H1 (cell line): ENCODE measurements at regions not wholly inside any gene's neighbourhood (a gene's known extent, or its start where the extent isn't known, plus 50 kb on each side); places are given as distances from the start of the nearest gene placed in this dataset.

Source experiments
- CTCF ChIA-PET: fragments of 300-600 bp; sonication (Branson Sonifier 250); formaldehyde crosslinking; loops from one replicate; lab custom pipeline; 2021; ENCODE audit not compliant: partially characterized antibody; lab: Charles Lee
- POLR2A ChIA-PET: fragments of 300-600 bp; sonication (Branson Sonifier 250); formaldehyde crosslinking; loops from one replicate; lab custom pipeline; 2021; ENCODE audit warnings: inconsistent platforms; ENCODE audit not compliant: partially characterized antibody; lab: Charles Lee
- DNase-seq, 2 experiments: peaks; one replicate each; pipeline versions ENCODE4 v3.0.0 to v3.0.0-alpha.2; 2010 to 2022; ENCODE audit warnings: low spot score in 2 of 2, low read depth in 1 of 2, mixed read lengths in 1 of 2
- FAIRE-seq: peaks from 2 replicates; lab custom pipeline; 2011; peaks lifted over from hg19 to GRCh38; lab: Jason Lieb, UNC
- H2AFZ ChIP-seq: 2 replicates; pipeline ENCODE4 v1.8.1; 2012; ENCODE audit warnings: low read length, inconsistent platforms
- H2AK5ac ChIP-seq: 2 replicates; pipeline ENCODE4 v1.6.1; 2013; ENCODE audit warnings: low read depth, low read length
- H2BK120ac ChIP-seq: replicated peaks from 2 replicates; pipeline ENCODE3; 2013; ENCODE audit warnings: low read depth, low read length, inconsistent platforms
- H2BK12ac ChIP-seq: 2 replicates; pipeline ENCODE4 v1.6.1; 2013; ENCODE audit warnings: low read depth, low read length
- H2BK15ac ChIP-seq: 2 replicates; pipeline ENCODE4 v1.6.1; 2013; ENCODE audit warnings: low read length
- H2BK20ac ChIP-seq: 2 replicates; pipeline ENCODE4 v1.6.1; 2013; ENCODE audit warnings: low read length
- H2BK5ac ChIP-seq: 2 replicates; pipeline ENCODE4 v1.6.1; 2013; ENCODE audit warnings: low read depth, low read length
- H3K14ac ChIP-seq: 2 replicates; pipeline ENCODE4 v1.6.1; 2013; ENCODE audit warnings: inconsistent platforms; ENCODE audit not compliant: insufficient read length
- H3K18ac ChIP-seq: 2 replicates; pipeline ENCODE4 v1.6.1; 2013; ENCODE audit warnings: low read length; ENCODE audit errors: extremely low read depth
- H3K23ac ChIP-seq: 2 replicates; pipeline ENCODE4 v1.6.1; 2013; ENCODE audit warnings: inconsistent platforms; ENCODE audit not compliant: insufficient read length
- H3K23me2 ChIP-seq: 2 replicates; pipeline ENCODE4 v1.6.1; 2013; ENCODE audit warnings: low read depth, low read length
- H3K27ac ChIP-seq: 2 replicates; pipeline ENCODE4 v1.6.1; 2011; ENCODE audit warnings: low read depth, low read length, inconsistent platforms
- H3K27me3 ChIP-seq, 4 experiments: replicated peaks in 1 of 4; 1 replicate in 1 of 4; 2 replicates in 3 of 4; pipeline versions ENCODE4 v1.6.1 to v1.8.1; 2011 to 2013; ENCODE audit warnings: low read length in 3 of 4, mild to moderate bottlenecking in 3 of 4, inconsistent platforms in 2 of 4, mixed read lengths in 2 of 4, moderate library complexity in 1 of 4; ENCODE audit not compliant: control insufficient read depth in 3 of 4, insufficient read depth in 3 of 4; ENCODE audit errors: extremely low read depth in 1 of 4
- H3K36me3 ChIP-seq, 4 experiments: 2 replicates each; pipeline versions ENCODE4 v1.6.1 to v1.8.1; 2011 to 2013; ENCODE audit warnings: mild to moderate bottlenecking in 4 of 4, low read length in 3 of 4, moderate library complexity in 2 of 4, control low read depth in 1 of 4, inconsistent platforms in 1 of 4; ENCODE audit not compliant: insufficient read depth in 4 of 4, control insufficient read depth in 2 of 4
- H3K4ac ChIP-seq: replicated peaks from 2 replicates; pipeline ENCODE3; 2013; ENCODE audit warnings: low read length, low read depth, mixed read lengths, inconsistent platforms; ENCODE audit not compliant: insufficient read length
- H3K4me1 ChIP-seq, 4 experiments: replicated peaks in 1 of 4; 1 replicate in 1 of 4; 2 replicates in 3 of 4; pipeline versions ENCODE4 v1.6.1 to v1.8.1; 2011 to 2013; ENCODE audit warnings: low read length in 3 of 4, inconsistent platforms in 2 of 4, mixed read lengths in 1 of 4; ENCODE audit not compliant: insufficient read depth in 4 of 4, control insufficient read depth in 3 of 4
- H3K4me2 ChIP-seq, 2 experiments: 2 replicates each; pipeline versions ENCODE4 v1.6.1 to v1.8.1; 2011 to 2013; ENCODE audit warnings: low read depth in 2 of 2, low read length in 2 of 2, control low read depth in 1 of 2, inconsistent platforms in 1 of 2, mild to moderate bottlenecking in 1 of 2; ENCODE audit not compliant: insufficient read depth in 1 of 2
- H3K4me3 ChIP-seq, 4 experiments: fragments of 200-600, 300-600 bp in 1 of 4; sonication (generic), shearing (Covaris generic), sonication (Bioruptor Twin) in 1 of 4; 2 replicates each; pipeline versions ENCODE4 v1.5.1 to v1.8.1; 2011 to 2016; ENCODE audit warnings: low read length in 4 of 4, low read depth in 3 of 4, control low read depth in 2 of 4, inconsistent platforms in 2 of 4, mild to moderate bottlenecking in 2 of 4, mixed read lengths in 1 of 4, moderate library complexity in 1 of 4; ENCODE audit not compliant: insufficient read depth in 2 of 4; ENCODE audit errors: extremely low read depth in 1 of 4
- H3K56ac ChIP-seq: replicated peaks from 2 replicates; pipeline ENCODE3; 2013; ENCODE audit warnings: low read depth, mild to moderate bottlenecking, mixed read lengths, low read length, inconsistent platforms; ENCODE audit not compliant: insufficient read length
- H3K79me1 ChIP-seq: 2 replicates; pipeline ENCODE4 v1.6.1; 2013; ENCODE audit warnings: low read depth, low read length, control low read depth
- H3K79me2 ChIP-seq, 2 experiments: 2 replicates each; pipeline versions ENCODE4 v1.6.1 to v1.8.1; 2012 to 2013; ENCODE audit warnings: low read length in 2 of 2, mild to moderate bottlenecking in 2 of 2, inconsistent platforms in 1 of 2; ENCODE audit not compliant: insufficient read depth in 2 of 2, control insufficient read depth in 1 of 2
- H3K9ac ChIP-seq, 4 experiments: replicated peaks in 1 of 4; 1 replicate in 1 of 4; 2 replicates in 3 of 4; pipeline versions ENCODE4 v1.6.1 to v1.8.1; 2011 to 2013; ENCODE audit warnings: low read depth in 3 of 4, low read length in 3 of 4, control low read depth in 2 of 4, mild to moderate bottlenecking in 2 of 4, moderate library complexity in 2 of 4, inconsistent platforms in 1 of 4; ENCODE audit errors: extremely low read depth in 1 of 4
- H3K9me3 ChIP-seq, 2 experiments: 2 replicates each; pipeline versions ENCODE4 v1.6.1 to v1.8.1; 2012 to 2013; ENCODE audit warnings: mild to moderate bottlenecking in 2 of 2, moderate library complexity in 2 of 2, control low read depth in 1 of 2, inconsistent platforms in 1 of 2, low read depth in 1 of 2, low read length in 1 of 2, mixed read lengths in 1 of 2; ENCODE audit not compliant: insufficient read depth in 2 of 2
- H4K20me1 ChIP-seq, 2 experiments: replicated peaks in 1 of 2; 2 replicates each; pipeline versions ENCODE3 to v1.8.1; 2011 to 2013; ENCODE audit warnings: inconsistent platforms in 2 of 2, low read length in 2 of 2, mild to moderate bottlenecking in 1 of 2; ENCODE audit not compliant: insufficient read depth in 2 of 2, control insufficient read depth in 1 of 2
- H4K5ac ChIP-seq: 2 replicates; pipeline ENCODE4 v1.6.1; 2013; ENCODE audit warnings: low read length, low read depth, mixed read lengths, inconsistent platforms; ENCODE audit not compliant: insufficient read length
- H4K8ac ChIP-seq: 2 replicates; pipeline ENCODE4 v1.8.0; 2013; ENCODE audit warnings: mild to moderate bottlenecking, moderate library complexity, low read length, inconsistent platforms; ENCODE audit not compliant: insufficient read depth; ENCODE audit errors: extremely low read depth
- H4K91ac ChIP-seq: replicated peaks from 2 replicates; pipeline ENCODE3; 2013; ENCODE audit warnings: low read length, mixed read lengths, inconsistent platforms; ENCODE audit not compliant: insufficient read length
- BRCA1 ChIP-seq: IDR thresholded peaks from 2 replicates; pipeline ENCODE4 v1.6.1; 2012; ENCODE audit warnings: low read depth, low read length, improper control_type of control experiment
- CEBPB ChIP-seq: IDR thresholded peaks from 2 replicates; pipeline ENCODE4 v1.6.1; 2012; ENCODE audit warnings: low read depth, low read length
- CHD1 ChIP-seq: IDR thresholded peaks from 2 replicates; pipeline ENCODE4 v1.6.1; 2012; ENCODE audit warnings: low read depth, low read length, improper control_type of control experiment
- CREB1 ChIP-seq: IDR thresholded peaks from 2 replicates; pipeline ENCODE4 v1.6.1; 2012; ENCODE audit warnings: inconsistent platforms
- E2F6 ChIP-seq: IDR thresholded peaks from 2 replicates; pipeline ENCODE4 v1.6.1; 2012; ENCODE audit warnings: inconsistent platforms
- JUN ChIP-seq: IDR thresholded peaks from 2 replicates; pipeline ENCODE4 v1.6.1; 2011; ENCODE audit warnings: low read depth, mild to moderate bottlenecking, improper control_type of control experiment, low read length
- KDM4A ChIP-seq: IDR thresholded peaks from one replicate; pipeline ENCODE4 v1.7.1; 2012; ENCODE audit warnings: low read depth, mild to moderate bottlenecking, moderate library complexity, low read length, inconsistent platforms; ENCODE audit not compliant: severe bottlenecking
- RNF2 ChIP-seq: fragments of 200-900, 300-1000 bp; sonication (generic); IDR thresholded peaks from 2 replicates; pipeline ENCODE4 v1.7.1; 2016; ENCODE audit warnings: borderline replicate concordance, low read depth, mild to moderate bottlenecking, antibody characterized with exemption, low read length; ENCODE audit not compliant: poor library complexity, severe bottlenecking; ENCODE audit errors: missing control alignments
- RXRA ChIP-seq: IDR thresholded peaks from 2 replicates; pipeline ENCODE4 v1.6.1; 2011; ENCODE audit warnings: low read depth, mild to moderate bottlenecking, low read length, moderate library complexity; ENCODE audit not compliant: insufficient read depth
- SIN3A ChIP-seq, 2 experiments: IDR thresholded peaks in 1 of 2; conservative IDR thresholded peaks in 1 of 2; 2 replicates each; pipeline ENCODE4 v1.6.1; 2011 to 2012; ENCODE audit warnings: low read length in 2 of 2, improper control_type of control experiment in 1 of 2, low read depth in 1 of 2, mild to moderate bottlenecking in 1 of 2
- SP2 ChIP-seq: IDR thresholded peaks from 2 replicates; pipeline ENCODE4 v1.6.1; 2012; ENCODE audit warnings: mild to moderate bottlenecking, low read length, inconsistent platforms
- SRF ChIP-seq: IDR thresholded peaks from 2 replicates; pipeline ENCODE4 v1.6.1; 2011; ENCODE audit warnings: mild to moderate bottlenecking, low read depth, low read length, moderate library complexity
- TCF12 ChIP-seq: IDR thresholded peaks from 2 replicates; pipeline ENCODE4 v1.6.1; 2011; ENCODE audit warnings: low read depth, mild to moderate bottlenecking, low read length
- YY1 ChIP-seq: IDR thresholded peaks from 2 replicates; pipeline ENCODE4 v1.6.1; 2011; ENCODE audit warnings: low read depth, mild to moderate bottlenecking, low read length
- ZNF274 ChIP-seq: IDR thresholded peaks from 2 replicates; pipeline ENCODE4 v1.7.0; 2012; ENCODE audit warnings: low read length, borderline replicate concordance; ENCODE audit errors: extremely low read depth
- WGBS, 2 experiments: shearing (Covaris generic) in 1 of 2; methylation state at CpG; one replicate each; pipeline versions ENCODE4 v1.1.6 to v1.1.7; 2013 to 2015; ENCODE audit warnings: low lambda C conversion rate in 2 of 2, mixed read lengths in 2 of 2, inconsistent platforms in 1 of 2, low coverage in 1 of 2, missing lambda C conversion rate in 1 of 2; ENCODE audit not compliant: insufficient replicate concordance in 2 of 2, insufficient coverage in 1 of 2, insufficient read length in 1 of 2; ENCODE audit errors: extremely low coverage in 1 of 2, missing lambda C conversion rate in 1 of 2; 5-methylcytosine and 5-hydroxymethylcytosine counted together

GRCh38 chr16:13571036-13571435 is 348.9 kb upstream of the ERCC4 start:
- H4K91ac ChIP-seq = no peak overlapping the region
- FAIRE-seq (no peak), DNase-seq (no peak)
- CTCF ChIA-PET = interaction anchor here (0.9 kb wide), 1 partner anchor 196 kb away, joined by 3 read pairs; no protein-coding TSS in a partner anchor
- H3K4ac ChIP-seq = no peak overlapping the region
- no peak overlapping the region for H3K27ac ChIP-seq
- no peak overlapping the region for H3K18ac ChIP-seq
- no peaks in the 10 kb centered on the region for H3K79me1 ChIP-seq
- H3K27me3 ChIP-seq = no peaks in the 10 kb centered on the region
- POLR2A ChIA-PET = no interaction called here
- H2BK5ac ChIP-seq = no peak overlapping the region
- H2BK120ac ChIP-seq = no peak overlapping the region
- H3K23me2 ChIP-seq = no peaks in the 10 kb centered on the region
- H3K4me3 ChIP-seq = no peak overlapping the region
- H3K36me3 ChIP-seq = no peaks in the 10 kb centered on the region
- no peak overlapping the region for H3K4me2 ChIP-seq
- no peak overlapping the region for H4K5ac ChIP-seq
- H2BK12ac ChIP-seq = no peak overlapping the region
- H3K23ac ChIP-seq = no peak overlapping the region
- no peaks in the 10 kb centered on the region for H4K20me1 ChIP-seq
- no peak overlapping the region for H2BK15ac ChIP-seq
- no peak overlapping the region for H3K14ac ChIP-seq
- no peak overlapping the region for H3K56ac ChIP-seq
- no peak overlapping the region for H3K9ac ChIP-seq
- H2AFZ ChIP-seq = no peak overlapping the region
- WGBS, 2 experiments = 93% methylated on average over 7 of the region's 7 CpGs; no CpG with 5 or more reads in 1 of the 2 experiments
- no peaks in the 10 kb centered on the region for H3K79me2 ChIP-seq
- H3K9me3 ChIP-seq = no peaks in the 10 kb centered on the region
- H2AK5ac ChIP-seq = no peak overlapping the region
- H4K8ac ChIP-seq = no peak overlapping the region
- H3K4me1 ChIP-seq = no peaks in the 10 kb centered on the region
- no peak overlapping the region for H2BK20ac ChIP-seq
- TF ChIP-seq E2F6 (no peak), TCF12 (no peak), CEBPB (no peak), JUN (no peak), ZNF274 (no peak), CREB1 (no peak), KDM4A (no peak), SRF (no peak), YY1 (no peak), RNF2 (no peak), BRCA1 (no peak), SIN3A (conservative IDR thresholded peaks at IDR 0.05 in 1 of 2, IDR thresholded peaks at IDR 0.05 in 1 of 2; ENCODE audit: low read depth in 1 of 2, low read length in 2 of 2) (no peak), SP2 (no peak), RXRA (no peak), CHD1 (no peak)
